ENCODE measurements at regions not wholly inside any gene's neighbourhood (a gene's known extent, or its start where the extent isn't known, plus 50 kb on each side); places are given as distances from the start of the nearest gene placed in this dataset.

- TF ChIP-seq, protein P1, sequence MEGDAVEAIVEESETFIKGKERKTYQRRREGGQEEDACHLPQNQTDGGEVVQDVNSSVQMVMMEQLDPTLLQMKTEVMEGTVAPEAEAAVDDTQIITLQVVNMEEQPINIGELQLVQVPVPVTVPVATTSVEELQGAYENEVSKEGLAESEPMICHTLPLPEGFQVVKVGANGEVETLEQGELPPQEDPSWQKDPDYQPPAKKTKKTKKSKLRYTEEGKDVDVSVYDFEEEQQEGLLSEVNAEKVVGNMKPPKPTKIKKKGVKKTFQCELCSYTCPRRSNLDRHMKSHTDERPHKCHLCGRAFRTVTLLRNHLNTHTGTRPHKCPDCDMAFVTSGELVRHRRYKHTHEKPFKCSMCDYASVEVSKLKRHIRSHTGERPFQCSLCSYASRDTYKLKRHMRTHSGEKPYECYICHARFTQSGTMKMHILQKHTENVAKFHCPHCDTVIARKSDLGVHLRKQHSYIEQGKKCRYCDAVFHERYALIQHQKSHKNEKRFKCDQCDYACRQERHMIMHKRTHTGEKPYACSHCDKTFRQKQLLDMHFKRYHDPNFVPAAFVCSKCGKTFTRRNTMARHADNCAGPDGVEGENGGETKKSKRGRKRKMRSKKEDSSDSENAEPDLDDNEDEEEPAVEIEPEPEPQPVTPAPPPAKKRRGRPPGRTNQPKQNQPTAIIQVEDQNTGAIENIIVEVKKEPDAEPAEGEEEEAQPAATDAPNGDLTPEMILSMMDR (IDR thresholded peaks at IDR 0.05; ENCODE audit: low read depth, low read length): no peak
- DNase-seq (ENCODE audit: low read depth in 2 of 2): no peak
- H3K4me3 ChIP-seq (replicated peaks in 1 of 2; ENCODE audit: low read depth in 2 of 2, low read length in 2 of 2): no peak overlapping the region
Observed at GRCh38 chr2:19529677-19530076, 171.3 kb upstream of the OSR1 start.

GRCh38 chr2:19527771-19528170, 169.3 kb upstream of the OSR1 start:
- no peak for DNase-seq (ENCODE audit: low read depth in 2 of 2)
- no peak overlapping the region for H3K4me3 ChIP-seq (replicated peaks in 1 of 2; ENCODE audit: low read depth in 2 of 2, low read length in 2 of 2)
- TF ChIP-seq, protein P1 (IDR thresholded peaks at IDR 0.05; ENCODE audit: low read depth, low read length): no peak

GRCh38 chr2:19525313-19525712, 166.9 kb upstream of the OSR1 start:
- no peak overlapping the region for H3K4me3 ChIP-seq (replicated peaks in 1 of 2; ENCODE audit: low read depth in 2 of 2, low read length in 2 of 2)
- DNase-seq (ENCODE audit: low read depth in 2 of 2): no peak
- TF ChIP-seq, protein P1 (IDR thresholded peaks at IDR 0.05; ENCODE audit: low read depth, low read length): no peak

- no peak overlapping the region for H3K4me3 ChIP-seq (replicated peaks in 1 of 2; ENCODE audit: low read depth in 2 of 2, low read length in 2 of 2)
- DNase-seq (ENCODE audit: low read depth in 2 of 2): no peak
- TF ChIP-seq, protein P1 (IDR thresholded peaks at IDR 0.05; ENCODE audit: low read depth, low read length): no peak
Observed at GRCh38 chr2:19519045-19519444, 160.6 kb upstream of the OSR1 start.

- TF ChIP-seq, protein P1 (IDR thresholded peaks at IDR 0.05; ENCODE audit: low read depth, low read length): no peak
- DNase-seq (ENCODE audit: low read depth in 2 of 2): no peak
- no peak overlapping the region for H3K4me3 ChIP-seq (replicated peaks in 1 of 2; ENCODE audit: low read depth in 2 of 2, low read length in 2 of 2)
Observed at GRCh38 chr2:19507137-19507536, 148.7 kb upstream of the OSR1 start.

- no peak overlapping the region for H3K4me3 ChIP-seq (replicated peaks in 1 of 2; ENCODE audit: low read depth in 2 of 2, low read length in 2 of 2)
- TF ChIP-seq, protein P1 (IDR thresholded peaks at IDR 0.05; ENCODE audit: low read depth, low read length): no peak
- DNase-seq (ENCODE audit: low read depth in 2 of 2): no peak
Observed at GRCh38 chr2:19505199-19506136, 147.0 kb upstream of the OSR1 start.
